ENCODE measurements at regions not wholly inside any gene's neighbourhood (a gene's known extent, or its start where the extent isn't known, plus 50 kb on each side); places are given as distances from the start of the nearest gene placed in this dataset.

DNA sequence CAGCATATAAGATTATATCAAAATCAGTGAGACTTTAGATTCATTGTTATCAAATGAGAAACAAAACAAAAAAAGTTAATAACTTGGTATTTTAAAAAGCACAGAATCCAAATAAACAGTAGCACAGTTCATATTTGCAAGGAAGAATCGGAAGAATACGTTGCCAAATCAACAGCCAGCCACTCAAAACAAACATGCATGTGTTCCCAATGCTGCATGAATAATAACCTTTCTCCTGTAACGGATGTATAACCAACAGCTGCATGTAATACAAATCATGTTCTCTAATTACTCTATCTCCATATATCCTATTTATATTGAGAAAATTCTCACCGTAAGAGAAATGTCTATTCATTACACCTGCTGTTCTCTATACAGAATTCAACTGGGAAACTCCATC is 98.9 kb upstream of the FOXD3 start:
- no peak for DNase-seq (ENCODE audit: low read depth)
- no peak overlapping the region for H3K4me3 ChIP-seq (ENCODE audit: low read length)
- TF ChIP-seq, protein P1, sequence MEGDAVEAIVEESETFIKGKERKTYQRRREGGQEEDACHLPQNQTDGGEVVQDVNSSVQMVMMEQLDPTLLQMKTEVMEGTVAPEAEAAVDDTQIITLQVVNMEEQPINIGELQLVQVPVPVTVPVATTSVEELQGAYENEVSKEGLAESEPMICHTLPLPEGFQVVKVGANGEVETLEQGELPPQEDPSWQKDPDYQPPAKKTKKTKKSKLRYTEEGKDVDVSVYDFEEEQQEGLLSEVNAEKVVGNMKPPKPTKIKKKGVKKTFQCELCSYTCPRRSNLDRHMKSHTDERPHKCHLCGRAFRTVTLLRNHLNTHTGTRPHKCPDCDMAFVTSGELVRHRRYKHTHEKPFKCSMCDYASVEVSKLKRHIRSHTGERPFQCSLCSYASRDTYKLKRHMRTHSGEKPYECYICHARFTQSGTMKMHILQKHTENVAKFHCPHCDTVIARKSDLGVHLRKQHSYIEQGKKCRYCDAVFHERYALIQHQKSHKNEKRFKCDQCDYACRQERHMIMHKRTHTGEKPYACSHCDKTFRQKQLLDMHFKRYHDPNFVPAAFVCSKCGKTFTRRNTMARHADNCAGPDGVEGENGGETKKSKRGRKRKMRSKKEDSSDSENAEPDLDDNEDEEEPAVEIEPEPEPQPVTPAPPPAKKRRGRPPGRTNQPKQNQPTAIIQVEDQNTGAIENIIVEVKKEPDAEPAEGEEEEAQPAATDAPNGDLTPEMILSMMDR (conservative IDR thresholded peaks at IDR 0.05; ENCODE audit: low read depth, low read length): no peak

DNA sequence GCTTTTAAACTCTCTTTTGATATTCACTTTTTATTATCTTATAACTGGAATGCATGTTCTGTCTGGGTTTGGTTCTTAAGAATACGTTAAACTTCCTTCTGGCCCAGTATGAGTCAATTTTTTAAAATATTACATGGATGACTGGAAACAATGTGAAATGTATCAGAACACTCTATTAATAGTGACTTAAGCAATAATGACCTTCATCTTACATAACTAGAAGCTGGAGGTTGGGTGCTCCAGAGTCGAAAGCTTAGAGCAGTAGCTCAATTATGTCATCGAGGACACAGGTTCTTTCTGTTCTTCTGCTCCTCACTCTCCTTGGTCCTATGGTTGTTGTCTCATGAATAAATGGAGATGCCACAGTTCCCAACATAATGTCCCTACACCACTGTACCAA is 91.6 kb upstream of the FOXD3 start:
- TF ChIP-seq, protein P1 (conservative IDR thresholded peaks at IDR 0.05; ENCODE audit: low read depth, low read length): no peak
- no peak overlapping the region for H3K4me3 ChIP-seq (ENCODE audit: low read length)
- no peak for DNase-seq (ENCODE audit: low read depth)

DNA sequence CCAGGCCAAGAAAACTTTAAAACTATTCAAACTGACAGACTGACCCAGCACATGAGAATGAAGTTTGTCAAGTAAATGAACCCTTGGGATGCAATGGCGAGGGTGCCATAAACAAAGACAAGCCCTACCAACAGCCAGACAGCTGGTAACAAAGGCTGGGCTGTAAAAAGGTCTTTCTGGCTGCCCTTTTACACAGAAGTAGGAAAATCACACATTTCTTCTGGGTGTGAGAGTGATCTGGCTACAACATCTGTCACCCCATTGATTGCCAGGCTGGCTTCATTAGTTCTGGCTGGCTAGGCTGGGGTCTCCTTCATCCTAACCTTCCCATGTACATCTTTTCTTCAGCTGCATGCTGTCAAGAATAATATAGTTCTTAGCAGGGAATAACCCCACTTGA is 83.6 kb upstream of the FOXD3 start:
- H3K4me3 ChIP-seq (ENCODE audit: low read length): no peak overlapping the region
- no peak for DNase-seq (ENCODE audit: low read depth)
- TF ChIP-seq, protein P1 (conservative IDR thresholded peaks at IDR 0.05; ENCODE audit: low read depth, low read length): no peak

DNA sequence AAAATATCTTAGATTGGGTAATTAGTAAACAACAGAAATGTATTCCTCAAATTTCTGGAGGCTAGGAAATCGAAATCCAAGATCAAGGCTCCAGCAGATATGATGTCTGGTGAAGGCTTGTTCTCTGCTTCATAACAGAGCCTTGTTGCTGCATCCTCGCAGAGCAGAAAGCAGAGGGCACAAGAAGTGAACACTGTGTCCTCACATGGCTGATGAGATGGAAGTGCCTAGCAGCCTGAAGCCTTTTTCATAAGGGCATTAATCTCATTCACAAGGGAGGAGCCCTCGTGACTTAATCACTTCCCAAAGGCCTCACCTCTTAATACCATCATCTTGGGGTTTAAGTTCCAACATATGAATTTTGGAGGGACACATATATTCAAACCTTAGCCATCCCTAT is 77.2 kb upstream of the FOXD3 start:
- no peak for DNase-seq (ENCODE audit: low read depth)
- TF ChIP-seq, protein P1 (conservative IDR thresholded peaks at IDR 0.05; ENCODE audit: low read depth, low read length): no peak
- H3K4me3 ChIP-seq (ENCODE audit: low read length): no peak overlapping the region

DNA sequence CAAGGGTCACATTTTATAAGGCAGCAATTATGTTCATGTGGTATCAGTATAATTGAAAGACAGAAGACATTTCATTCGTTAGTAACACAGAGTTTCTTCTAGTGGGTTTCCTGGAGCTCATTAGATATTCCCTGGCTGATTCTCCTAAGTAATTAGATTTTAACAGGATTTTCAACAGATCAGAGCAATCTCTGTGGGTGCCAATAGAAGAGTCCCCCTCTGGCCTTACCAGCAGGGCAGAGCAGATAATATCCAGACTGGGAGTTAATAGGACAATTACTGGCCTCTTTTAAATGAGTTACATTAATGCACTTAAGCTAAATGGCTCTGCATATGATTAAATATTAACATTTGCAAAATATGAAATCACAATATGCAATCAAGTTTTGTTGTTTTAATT is 74.2 kb upstream of the FOXD3 start:
- no peak for DNase-seq (ENCODE audit: low read depth)
- no peak overlapping the region for H3K4me3 ChIP-seq (ENCODE audit: low read length)
- TF ChIP-seq, protein P1 (conservative IDR thresholded peaks at IDR 0.05; ENCODE audit: low read depth, low read length): no peak

DNA sequence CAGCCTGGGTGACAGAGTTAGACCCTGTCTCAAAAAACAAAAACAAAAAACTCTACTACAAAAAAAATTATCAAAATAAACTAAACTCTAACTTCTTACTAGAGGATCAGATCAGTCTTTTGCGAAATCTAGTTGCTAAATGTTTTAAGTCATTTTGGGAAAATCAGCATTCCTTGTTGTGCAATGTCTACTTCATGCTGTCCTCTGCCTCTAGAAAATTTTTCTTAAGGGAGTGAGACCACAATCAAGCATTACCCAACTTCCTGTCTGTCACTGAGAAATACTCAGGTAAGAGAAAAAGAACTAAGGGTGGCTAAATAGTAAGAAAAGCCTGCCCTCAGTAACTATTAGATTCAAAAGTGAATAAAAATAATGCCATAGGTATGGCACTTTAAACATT is 67.2 kb upstream of the FOXD3 start:
- DNase-seq (ENCODE audit: low read depth): no peak
- TF ChIP-seq, protein P1 (conservative IDR thresholded peaks at IDR 0.05; ENCODE audit: low read depth, low read length): no peak
- no peak overlapping the region for H3K4me3 ChIP-seq (ENCODE audit: low read length)

DNA sequence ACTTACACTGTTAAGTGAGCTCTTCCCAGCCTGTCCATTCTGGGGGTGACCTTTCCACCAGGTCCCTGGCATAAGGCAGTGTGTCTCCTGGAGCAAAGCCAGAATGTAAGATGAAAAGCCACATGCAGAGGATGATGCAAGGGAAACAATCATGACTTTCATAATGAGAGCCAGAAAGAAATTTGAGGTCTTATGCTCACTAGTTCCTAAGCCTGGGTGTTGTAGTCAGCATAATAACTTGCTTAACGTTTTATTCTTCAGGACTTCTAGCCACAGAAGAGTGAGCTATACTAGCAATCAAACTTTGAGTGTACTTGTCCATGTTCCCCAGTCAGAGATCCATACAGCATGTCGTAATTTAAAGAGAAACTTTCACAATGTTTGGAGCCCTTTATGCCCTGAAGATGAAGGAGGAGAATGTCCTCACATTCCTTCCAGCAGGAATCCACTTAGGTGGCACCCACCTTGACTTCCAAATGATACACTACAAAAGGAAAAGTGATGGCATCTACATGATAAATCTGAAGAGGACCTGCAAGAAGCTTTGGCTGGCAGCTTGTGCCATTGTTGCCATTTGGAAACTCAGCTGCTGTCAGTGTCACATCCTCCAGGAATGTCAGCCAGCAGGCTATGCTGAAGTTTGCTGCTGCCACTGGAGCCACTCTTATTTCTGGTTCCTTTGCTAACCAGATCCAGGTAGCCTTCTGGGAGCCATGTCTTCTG is 60.5 kb upstream of the FOXD3 start:
- no peak overlapping the region for H3K4me3 ChIP-seq (ENCODE audit: low read length)
- TF ChIP-seq, protein P1 (conservative IDR thresholded peaks at IDR 0.05; ENCODE audit: low read depth, low read length): no peak
- peak; percentile 83 for DNase-seq (ENCODE audit: low read depth)
